OCI-LY1 (cell line): ENCODE measurements at regions not wholly inside any gene's neighbourhood (a gene's known extent, or its start where the extent isn't known, plus 50 kb on each side); places are given as distances from the start of the nearest gene placed in this dataset.

Source experiments
- H2AFZ ChIP-seq: fragments of 200-600 bp; sonication (generic), shearing (Covaris generic); 2 replicates; pipeline ENCODE4 v1.6.0; 2014; ENCODE audit warnings: antibody characterized with exemption, mild to moderate bottlenecking, low read length
- H3F3A ChIP-seq: fragments of 200-600 bp; sonication (generic), shearing (Covaris generic); 2 replicates; pipeline ENCODE4 v1.6.0; 2014; ENCODE audit warnings: mild to moderate bottlenecking, antibody characterized with exemption, low read length, moderate library complexity; ENCODE audit not compliant: insufficient read depth
- H3K27ac ChIP-seq: fragments of 200-600 bp; sonication (generic); 2 replicates; pipeline ENCODE4 v1.5.1; 2014; ENCODE audit warnings: low read length, mixed run types, mild to moderate bottlenecking, low read depth; ENCODE audit not compliant: poor library complexity, severe bottlenecking
- H3K27me3 ChIP-seq: fragments of 200-600 bp; sonication (generic); 2 replicates; pipeline ENCODE4 v1.6.0; 2014; ENCODE audit warnings: antibody characterized with exemption, mild to moderate bottlenecking, low read length, moderate library complexity; ENCODE audit not compliant: insufficient read depth
- H3K36me3 ChIP-seq: fragments of 200-600 bp; sonication (generic); 2 replicates; pipeline ENCODE4 v1.6.1; 2014; ENCODE audit warnings: mild to moderate bottlenecking, antibody characterized with exemption, low read length, moderate library complexity, mixed read lengths; ENCODE audit not compliant: insufficient read depth
- H3K4me1 ChIP-seq: fragments of 200-600 bp; sonication (generic); 2 replicates; pipeline ENCODE4 v1.5.1; 2014; ENCODE audit warnings: mild to moderate bottlenecking, low read length, moderate library complexity; ENCODE audit not compliant: insufficient read depth, severe bottlenecking
- H3K4me2 ChIP-seq: fragments of 200-600 bp; sonication (generic), shearing (Covaris generic); 2 replicates; pipeline ENCODE4 v1.6.1; 2014; ENCODE audit warnings: low read length
- H3K4me3 ChIP-seq: fragments of 200-600 bp; sonication (generic); 2 replicates; pipeline ENCODE4 v1.5.1; 2014; ENCODE audit warnings: low read length, low read depth, mild to moderate bottlenecking, mixed read lengths; ENCODE audit not compliant: poor library complexity, severe bottlenecking
- H3K79me2 ChIP-seq: fragments of 200-600 bp; shearing (Covaris generic); 2 replicates; pipeline ENCODE4 v1.6.1; 2016; ENCODE audit warnings: mixed run types, low read length, mixed read lengths; ENCODE audit not compliant: insufficient read depth
- H3K9ac ChIP-seq: fragments of 200-600 bp; sonication (generic), shearing (Covaris generic); 2 replicates; pipeline ENCODE4 v1.6.1; 2014; ENCODE audit warnings: mild to moderate bottlenecking, low read length, mixed read lengths
- H3K9me2 ChIP-seq: fragments of 200-600 bp; sonication (generic), shearing (Covaris generic); 2 replicates; pipeline ENCODE4 v1.6.1; 2014; ENCODE audit warnings: low read depth, mild to moderate bottlenecking, low read length, mixed read lengths
- H3K9me3 ChIP-seq: fragments of 200-600 bp; shearing (Covaris generic); 2 replicates; pipeline ENCODE4 v1.6.1; 2014; ENCODE audit warnings: low read length, mixed read lengths
- H4K20me1 ChIP-seq: fragments of 200-600 bp; sonication (generic), shearing (Covaris generic); 2 replicates; pipeline ENCODE4 v1.6.0; 2016; ENCODE audit warnings: mild to moderate bottlenecking, low read length; ENCODE audit not compliant: insufficient read depth
- EZH2 ChIP-seq: fragments of 200-600 bp; sonication (generic), shearing (Covaris generic); IDR thresholded peaks from 2 replicates; pipeline ENCODE4 v1.8.0; 2017; ENCODE audit warnings: borderline replicate concordance, mixed run types, mild to moderate bottlenecking, antibody characterized with exemption, low read length, moderate library complexity, mixed read lengths
- TF ChIP-seq, protein P1 (sequence below): fragments of 200-600 bp; sonication (generic), shearing (Covaris generic); IDR thresholded peaks from 2 replicates; pipeline ENCODE4 v1.5.1; 2017; ENCODE audit warnings: mild to moderate bottlenecking, antibody characterized with exemption, low read length, moderate library complexity, mixed read lengths

DNA sequence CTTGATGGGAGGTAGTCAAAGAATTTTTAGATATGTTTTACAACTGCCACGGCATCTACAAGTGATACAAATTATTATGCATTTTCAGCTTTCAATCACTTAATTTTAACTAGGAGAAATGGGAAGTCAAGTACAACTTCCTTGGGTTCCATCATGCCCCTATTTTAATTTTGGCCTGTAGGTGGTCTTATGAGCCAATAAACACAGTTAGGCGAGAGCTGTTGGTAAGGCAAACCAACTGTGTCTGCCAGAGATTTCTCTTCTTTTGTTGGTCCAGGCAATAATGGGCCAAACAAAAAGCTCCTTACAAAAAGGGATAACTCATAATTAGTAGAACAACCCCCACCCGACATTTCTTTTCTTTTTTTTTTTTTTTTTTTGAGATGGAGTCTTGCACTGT is 63.3 kb upstream of the ARX start:
- H3K27me3 ChIP-seq = no peaks in the 10 kb centered on the region
- no peak overlapping the region for H3K27ac ChIP-seq
- no peaks in the 10 kb centered on the region for H3K79me2 ChIP-seq
- no peaks in the 10 kb centered on the region for H3K9me3 ChIP-seq
- H3F3A ChIP-seq = no peaks in the 10 kb centered on the region
- no peak overlapping the region for H2AFZ ChIP-seq
- H3K9me2 ChIP-seq = no peaks in the 10 kb centered on the region
- no peaks in the 10 kb centered on the region for H3K4me1 ChIP-seq
- no peaks in the 10 kb centered on the region for H4K20me1 ChIP-seq
- no peak for TF ChIP-seq EZH2
- TF ChIP-seq, protein P1, sequence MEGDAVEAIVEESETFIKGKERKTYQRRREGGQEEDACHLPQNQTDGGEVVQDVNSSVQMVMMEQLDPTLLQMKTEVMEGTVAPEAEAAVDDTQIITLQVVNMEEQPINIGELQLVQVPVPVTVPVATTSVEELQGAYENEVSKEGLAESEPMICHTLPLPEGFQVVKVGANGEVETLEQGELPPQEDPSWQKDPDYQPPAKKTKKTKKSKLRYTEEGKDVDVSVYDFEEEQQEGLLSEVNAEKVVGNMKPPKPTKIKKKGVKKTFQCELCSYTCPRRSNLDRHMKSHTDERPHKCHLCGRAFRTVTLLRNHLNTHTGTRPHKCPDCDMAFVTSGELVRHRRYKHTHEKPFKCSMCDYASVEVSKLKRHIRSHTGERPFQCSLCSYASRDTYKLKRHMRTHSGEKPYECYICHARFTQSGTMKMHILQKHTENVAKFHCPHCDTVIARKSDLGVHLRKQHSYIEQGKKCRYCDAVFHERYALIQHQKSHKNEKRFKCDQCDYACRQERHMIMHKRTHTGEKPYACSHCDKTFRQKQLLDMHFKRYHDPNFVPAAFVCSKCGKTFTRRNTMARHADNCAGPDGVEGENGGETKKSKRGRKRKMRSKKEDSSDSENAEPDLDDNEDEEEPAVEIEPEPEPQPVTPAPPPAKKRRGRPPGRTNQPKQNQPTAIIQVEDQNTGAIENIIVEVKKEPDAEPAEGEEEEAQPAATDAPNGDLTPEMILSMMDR = no peak
- H3K9ac ChIP-seq = no peak overlapping the region
- H3K4me2 ChIP-seq = no peak overlapping the region
- no peak overlapping the region for H3K4me3 ChIP-seq
- H3K36me3 ChIP-seq = no peaks in the 10 kb centered on the region

DNA sequence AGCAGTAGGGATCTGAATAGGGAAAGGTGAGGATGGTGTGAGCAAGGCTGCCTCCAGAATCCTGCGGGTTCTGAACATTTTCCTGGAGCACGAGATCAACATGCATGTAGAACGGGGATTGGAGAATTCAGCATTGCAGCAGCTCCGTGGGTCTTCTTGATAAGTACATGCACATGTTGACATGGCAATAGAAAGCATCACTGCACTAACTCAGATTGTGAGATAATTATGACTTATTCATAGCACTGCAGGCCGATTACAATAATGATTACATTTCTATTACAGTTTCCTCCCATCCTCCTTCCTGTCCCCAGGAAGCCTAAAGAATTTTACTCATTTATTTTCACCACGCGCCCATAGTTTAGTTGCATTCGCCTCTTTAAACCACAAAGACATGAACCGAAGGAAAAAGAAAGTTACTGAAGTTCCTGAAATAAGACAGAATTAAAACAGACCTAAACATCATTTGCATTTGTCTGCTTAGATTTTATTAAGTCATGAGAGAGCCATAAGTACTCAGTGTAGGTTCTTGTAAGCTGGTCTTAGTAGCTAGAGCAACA is 61.3 kb upstream of the ARX start:
- Histone ChIP-seq H3K4me1 (no peaks in the 10 kb centered on the region), H4K20me1 (no peaks in the 10 kb centered on the region), H3K27ac (no peak overlapping the region), H3K9ac (no peak overlapping the region), H3K36me3 (no peaks in the 10 kb centered on the region), H2AFZ (no peak overlapping the region), H3K4me3 (no peak overlapping the region), H3K9me2 (no peaks in the 10 kb centered on the region), H3K79me2 (no peaks in the 10 kb centered on the region), H3F3A (no peaks in the 10 kb centered on the region), H3K27me3 (no peaks in the 10 kb centered on the region), H3K4me2 (no peak overlapping the region), H3K9me3 (no peaks in the 10 kb centered on the region)
- TF ChIP-seq EZH2 = no peak
- TF ChIP-seq, protein P1 = no peak

DNA sequence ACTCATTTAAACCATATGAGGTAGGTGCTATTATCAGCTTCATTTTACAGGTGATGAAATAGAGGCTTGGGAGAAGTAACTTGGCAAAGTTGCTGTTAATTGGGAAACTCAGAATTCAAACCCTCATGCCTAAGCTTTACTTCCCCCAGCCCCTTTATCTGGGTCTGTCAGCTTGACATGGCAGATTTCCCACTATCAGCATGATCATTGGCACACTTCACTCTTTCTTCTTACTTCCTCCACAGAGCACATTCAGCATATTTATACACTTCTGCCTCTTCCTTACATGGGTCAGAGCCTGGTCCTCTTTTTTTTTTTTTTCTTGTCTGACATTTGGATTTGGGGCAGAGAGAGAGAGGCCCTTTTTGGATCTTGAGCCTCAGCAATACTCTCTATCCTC is 56.5 kb upstream of the ARX start:
- Histone ChIP-seq H3K27ac (no peak overlapping the region), H3K4me1 (no peaks in the 10 kb centered on the region), H3K4me2 (no peak overlapping the region), H3K79me2 (no peaks in the 10 kb centered on the region), H4K20me1 (no peaks in the 10 kb centered on the region), H3K4me3 (no peak overlapping the region), H2AFZ (no peak overlapping the region), H3K36me3 (no peaks in the 10 kb centered on the region), H3F3A (no peaks in the 10 kb centered on the region), H3K27me3 (no peaks in the 10 kb centered on the region), H3K9me2 (no peaks in the 10 kb centered on the region), H3K9ac (no peak overlapping the region), H3K9me3 (no peaks in the 10 kb centered on the region)
- TF ChIP-seq, protein P1 = no peak
- no peak for TF ChIP-seq EZH2
